Activated CD8-positive, alpha-beta memory T cell treated with anti-CD3 and anti-CD28 coated beads for 1 hour (primary cell): ENCODE measurements at regions not wholly inside any gene's neighbourhood (a gene's known extent, or its start where the extent isn't known, plus 50 kb on each side); places are given as distances from the start of the nearest gene placed in this dataset.
"Not testable (repeated sequence)": the region's sequence is repeated elsewhere in the genome, so short reads cannot be mapped to it uniquely, and the experiment has no call there.

ENCODE experiments used
- DNase-seq, 2 donors: peaks; one replicate each; pipeline ENCODE4 v3.0.0-alpha.2; 2020; ENCODE audit warnings: low read depth in 1 of 2; ENCODE audit errors: extremely low read depth in 1 of 2

DNA sequence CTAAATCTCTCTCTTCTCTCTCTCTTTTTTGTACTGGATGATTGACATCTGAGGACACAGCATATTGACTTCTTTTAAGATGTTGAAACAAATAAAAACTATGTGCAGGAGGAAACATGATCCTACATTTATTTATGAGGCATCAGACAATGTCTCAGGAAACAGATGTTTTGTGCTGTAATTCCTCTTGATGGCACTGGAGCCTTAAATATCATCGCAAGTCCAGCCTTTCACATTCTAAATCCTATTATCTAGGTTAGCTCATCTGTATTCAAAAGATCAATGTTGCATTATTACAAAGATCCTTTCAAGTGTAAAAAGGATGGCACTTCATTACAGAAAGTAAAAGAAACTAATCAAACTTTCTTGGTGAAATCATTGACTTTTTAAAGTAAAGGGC lies 63.9 kb downstream of the MAT2B start:
- DNase-seq, result no peak

DNA sequence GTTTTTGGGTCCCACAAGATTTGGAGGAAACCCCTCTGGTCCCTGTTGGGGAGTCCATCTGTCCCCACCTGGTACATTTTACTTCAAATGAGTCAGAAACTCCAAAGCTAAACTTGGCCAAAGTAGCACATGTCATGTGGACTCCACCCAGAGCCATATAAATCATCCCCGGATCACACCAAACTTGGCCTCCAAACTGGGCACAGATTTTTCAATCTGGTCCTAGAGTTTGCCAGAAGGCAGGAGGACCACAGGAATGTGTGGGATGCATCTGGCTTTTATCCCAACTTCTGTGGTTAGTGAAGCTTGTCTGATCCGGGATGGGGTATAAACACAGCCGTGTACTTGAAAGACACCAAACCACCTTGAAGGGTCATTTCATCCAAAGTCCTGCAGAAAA lies 66.3 kb downstream of the MAT2B start:
- no peak for DNase-seq

DNA sequence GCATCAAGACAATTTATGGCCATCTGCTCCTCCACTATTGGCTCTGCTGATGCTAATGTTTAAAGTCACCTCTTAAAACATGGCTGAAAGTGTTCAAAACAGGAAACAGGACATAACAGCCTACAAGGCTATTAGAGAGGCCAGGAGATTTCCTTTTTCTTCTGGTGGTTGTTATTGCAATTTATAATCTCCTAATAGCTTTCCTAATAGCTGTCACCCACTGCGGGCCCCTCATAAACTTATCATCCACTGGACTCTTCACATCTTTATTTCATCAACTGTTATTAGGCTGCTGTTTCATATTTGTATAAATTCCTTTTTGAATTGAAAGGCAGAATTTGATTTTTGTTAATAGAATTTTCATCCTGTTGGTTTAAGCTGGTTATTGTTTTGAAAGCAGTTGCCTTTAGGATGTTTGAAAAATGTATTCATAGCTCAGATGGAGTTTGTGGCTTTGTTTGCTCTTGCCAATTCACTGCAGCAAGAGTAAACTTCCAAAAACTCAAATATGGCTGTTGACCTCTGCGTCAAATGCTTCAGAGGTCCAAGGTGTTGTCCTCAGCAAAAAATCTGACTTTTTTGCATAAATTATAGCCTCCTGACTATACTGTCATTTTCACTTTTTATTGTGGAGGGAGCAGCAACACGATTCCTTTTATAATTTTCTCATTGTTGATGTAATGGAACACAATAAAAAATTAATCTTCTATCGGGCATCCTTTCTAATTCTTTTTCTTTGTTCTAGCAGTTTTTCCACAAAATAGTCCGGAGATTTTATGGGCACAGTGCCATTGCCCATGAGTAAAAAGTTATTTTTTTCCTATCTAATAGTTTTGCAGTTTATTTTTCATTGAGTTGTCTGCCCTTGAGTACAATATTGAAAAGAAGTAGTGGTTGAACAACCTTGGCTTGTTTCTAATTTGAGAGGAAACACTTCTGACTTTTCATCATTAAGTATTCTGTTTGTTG lies 69.3 kb downstream of the MAT2B start:
- DNase-seq, result no peak

- no peak for DNase-seq
Measured at GRCh38 chr5:163578652-163579051, 73.2 kb downstream of the MAT2B start.

DNA sequence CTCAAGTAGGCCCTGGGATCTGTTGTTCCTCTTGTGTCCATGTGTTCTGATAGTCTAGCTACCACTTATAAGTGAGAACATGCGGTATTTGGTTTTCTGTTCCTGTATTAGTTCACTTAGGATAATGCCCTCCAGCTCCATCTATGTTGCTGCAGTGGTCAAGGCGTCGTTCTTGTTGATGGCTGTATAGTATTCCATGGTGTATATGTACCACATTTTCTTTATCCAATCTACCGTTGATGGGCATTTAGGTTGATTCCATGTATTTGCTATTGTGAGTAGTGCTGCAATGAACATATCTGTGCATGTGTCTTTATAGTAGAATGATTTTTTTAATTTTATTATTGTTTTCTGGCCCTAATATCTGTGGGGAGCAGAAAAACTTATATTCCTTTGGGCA lies 74.3 kb downstream of the MAT2B start:
- no peak for DNase-seq

DNA sequence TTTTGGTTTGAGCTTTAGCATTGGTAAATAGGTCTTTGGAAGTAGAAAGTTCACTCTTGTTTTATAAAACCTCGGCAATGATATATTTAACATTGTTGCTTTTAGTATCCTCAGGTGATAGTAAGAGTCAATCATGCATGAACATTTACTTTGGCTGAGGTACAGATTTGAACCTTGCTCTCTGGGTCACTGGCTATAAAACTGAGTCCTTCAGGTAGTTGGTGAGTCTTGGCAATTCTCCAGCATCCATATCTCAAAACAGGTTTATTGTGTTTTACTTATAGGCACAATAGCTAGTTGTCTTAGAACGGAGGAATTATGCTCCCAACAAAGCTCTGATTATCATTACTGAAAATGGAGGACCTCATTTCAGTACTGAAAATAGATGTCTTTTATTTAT lies 75.1 kb downstream of the MAT2B start:
- DNase-seq, result no peak

- DNase-seq, result not testable (repeated sequence)
Measured at GRCh38 chr5:163583491-163584153, 78.2 kb downstream of the MAT2B start.

- DNase-seq, result no peak
Measured at GRCh38 chr5:163585206-163585605, 79.8 kb downstream of the MAT2B start.

DNA sequence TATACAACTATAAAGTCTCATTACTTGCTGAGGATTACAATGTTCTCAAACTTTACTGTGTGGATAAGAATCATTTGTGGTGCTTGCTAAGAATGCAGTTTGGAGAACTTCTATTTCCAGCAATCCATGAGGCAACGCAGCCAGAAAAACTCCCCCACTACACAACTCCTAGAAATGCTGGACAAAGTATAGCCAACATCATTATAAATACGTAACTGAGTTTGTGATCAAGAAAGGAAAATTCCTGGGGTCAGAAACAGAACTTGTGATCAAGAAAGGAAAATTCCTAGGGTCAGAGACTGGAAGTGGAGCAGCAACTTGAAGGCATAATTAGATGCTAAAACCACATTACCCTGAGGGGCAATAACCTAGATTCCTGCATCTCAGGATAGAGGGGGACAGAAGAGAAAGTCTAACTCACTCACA lies 81.1 kb downstream of the MAT2B start:
- DNase-seq, result no peak

DNA sequence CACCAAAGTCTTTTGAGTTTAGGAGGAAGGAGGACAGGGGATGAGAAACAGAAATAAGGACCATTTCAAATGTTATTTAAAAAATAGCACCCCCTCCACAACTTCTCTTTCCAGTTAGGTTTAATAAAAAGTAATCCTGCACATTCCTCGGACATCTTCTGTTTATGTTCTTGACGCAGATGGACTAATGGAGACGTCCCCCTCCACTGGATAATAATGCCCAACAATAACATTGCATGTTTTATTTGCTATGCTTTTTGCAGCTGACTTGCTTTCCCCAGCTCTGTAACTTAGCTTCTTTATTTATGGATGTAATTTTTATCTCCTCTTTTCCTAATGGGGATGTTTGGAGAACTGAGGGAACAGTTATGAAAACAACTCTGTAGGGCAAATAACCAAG lies 89.5 kb downstream of the MAT2B start:
- DNase-seq, result no peak

- no peak for DNase-seq
Measured at GRCh38 chr5:163595932-163596607, 90.7 kb downstream of the MAT2B start.

DNA sequence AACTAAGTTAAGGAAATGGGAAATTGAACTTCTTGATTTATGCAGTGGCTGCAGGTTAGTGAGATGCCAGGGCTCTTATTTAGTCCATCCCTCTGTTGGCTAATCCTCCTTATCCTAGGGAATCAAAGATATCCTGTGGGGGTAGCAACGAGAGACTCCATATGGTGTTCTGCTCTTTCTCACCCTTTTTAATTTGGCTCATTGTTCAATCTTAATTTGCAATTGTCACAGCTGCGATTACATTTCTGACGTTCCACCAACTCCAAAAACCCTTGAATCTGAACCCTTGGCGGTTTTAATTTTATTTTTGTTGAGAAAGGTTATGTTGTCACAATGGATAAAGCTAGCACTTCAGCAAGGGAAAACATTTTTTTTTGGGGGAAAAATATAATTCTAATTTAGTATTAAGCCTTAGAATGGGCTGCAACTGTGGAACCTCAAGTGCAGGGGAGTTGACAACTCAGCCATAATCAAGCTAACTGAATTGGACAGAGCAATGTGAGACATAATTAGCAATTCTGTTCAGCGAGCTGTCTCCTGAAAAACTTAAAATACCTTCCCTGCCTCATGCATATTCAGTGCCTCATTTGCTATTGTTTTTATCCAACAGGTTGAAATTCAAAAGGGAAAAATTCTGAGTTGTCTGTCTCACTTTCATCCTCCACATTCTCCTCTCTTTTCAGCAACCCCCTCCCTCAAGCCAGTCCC lies 91.3 kb downstream of the MAT2B start:
- no peak for DNase-seq

- no peak for DNase-seq
Measured at GRCh38 chr5:163604013-163604412, 98.6 kb downstream of the MAT2B start.

- no peak for DNase-seq
Measured at GRCh38 chr5:163607256-163607655, 101.8 kb downstream of the MAT2B start.

DNA sequence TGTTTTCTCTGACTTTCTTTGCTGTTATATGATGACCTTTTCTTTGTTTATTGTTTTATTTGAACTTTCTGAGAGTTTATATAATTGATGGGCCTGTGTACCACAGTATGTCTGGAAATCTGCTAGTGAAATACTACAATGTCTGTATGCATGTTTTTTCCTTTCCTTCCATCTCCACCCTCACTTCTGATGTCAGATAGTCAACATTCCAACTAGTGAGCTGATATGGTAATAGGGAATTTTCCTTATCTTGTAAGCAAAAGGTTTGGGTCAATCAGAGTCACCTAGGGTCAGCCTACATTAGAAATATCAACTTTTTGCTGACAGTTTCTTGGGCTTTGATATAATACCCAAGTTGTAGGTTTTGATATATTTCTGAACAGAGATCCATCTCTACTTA lies 103.2 kb downstream of the MAT2B start:
- DNase-seq, result no peak

GRCh38 chr5:163609910-163610309 lies 104.5 kb downstream of the MAT2B start:
- DNase-seq, result no peak

DNA sequence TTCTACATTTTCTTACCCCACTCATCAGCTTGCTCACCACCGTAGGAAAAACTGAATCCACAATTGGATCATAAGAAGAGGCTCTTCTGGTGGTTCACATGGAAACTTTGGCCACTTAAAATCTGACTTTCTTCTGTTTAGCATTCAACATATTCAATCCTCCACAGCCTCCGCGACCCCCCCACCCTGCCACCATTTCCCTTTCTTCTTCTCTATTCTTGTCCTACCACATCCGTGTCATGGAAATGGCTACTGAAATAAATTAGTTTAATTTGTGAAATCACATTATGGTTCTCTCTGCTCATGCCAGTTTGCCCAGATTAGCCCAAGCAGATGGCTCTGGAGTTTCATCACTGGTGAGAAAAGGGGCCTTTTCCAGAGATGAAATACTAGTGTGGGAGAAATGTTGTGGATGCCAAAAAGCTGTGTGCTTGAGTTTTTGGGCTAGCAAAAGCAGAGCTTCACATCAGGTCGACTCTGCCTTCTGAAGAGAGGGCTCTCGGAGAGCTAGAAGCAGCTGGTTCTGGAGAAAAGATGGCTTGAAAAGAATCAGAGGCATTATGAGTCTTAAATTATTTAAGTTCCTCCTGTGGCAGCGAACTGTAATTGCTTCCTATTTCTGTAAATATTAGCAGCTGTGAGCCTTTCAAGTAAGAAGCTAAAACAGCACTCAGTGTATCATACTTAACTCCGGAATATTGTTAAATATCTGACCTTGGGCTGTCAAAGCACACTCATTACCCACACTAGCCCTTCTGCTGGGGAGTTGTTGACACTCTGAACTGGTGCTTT lies 107.1 kb downstream of the MAT2B start:
- no peak for DNase-seq

DNA sequence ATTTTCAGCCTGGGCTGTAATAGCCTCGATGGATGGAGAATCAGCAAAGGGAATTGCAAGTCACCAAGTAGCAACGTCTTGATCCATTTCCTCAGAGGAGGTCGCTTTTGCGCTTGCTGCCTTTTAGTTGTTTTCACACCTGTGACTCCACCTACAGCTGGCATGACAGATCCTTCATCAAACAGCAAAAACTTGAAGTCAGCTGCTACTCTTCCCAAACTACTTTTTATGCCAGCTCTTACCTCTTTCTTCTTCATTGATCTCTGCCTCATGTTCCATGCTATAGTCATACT lies 107.7 kb downstream of the MAT2B start:
- DNase-seq, result no peak

- DNase-seq, result no peak
Measured at GRCh38 chr5:163614787-163615186, 109.4 kb downstream of the MAT2B start.

DNA sequence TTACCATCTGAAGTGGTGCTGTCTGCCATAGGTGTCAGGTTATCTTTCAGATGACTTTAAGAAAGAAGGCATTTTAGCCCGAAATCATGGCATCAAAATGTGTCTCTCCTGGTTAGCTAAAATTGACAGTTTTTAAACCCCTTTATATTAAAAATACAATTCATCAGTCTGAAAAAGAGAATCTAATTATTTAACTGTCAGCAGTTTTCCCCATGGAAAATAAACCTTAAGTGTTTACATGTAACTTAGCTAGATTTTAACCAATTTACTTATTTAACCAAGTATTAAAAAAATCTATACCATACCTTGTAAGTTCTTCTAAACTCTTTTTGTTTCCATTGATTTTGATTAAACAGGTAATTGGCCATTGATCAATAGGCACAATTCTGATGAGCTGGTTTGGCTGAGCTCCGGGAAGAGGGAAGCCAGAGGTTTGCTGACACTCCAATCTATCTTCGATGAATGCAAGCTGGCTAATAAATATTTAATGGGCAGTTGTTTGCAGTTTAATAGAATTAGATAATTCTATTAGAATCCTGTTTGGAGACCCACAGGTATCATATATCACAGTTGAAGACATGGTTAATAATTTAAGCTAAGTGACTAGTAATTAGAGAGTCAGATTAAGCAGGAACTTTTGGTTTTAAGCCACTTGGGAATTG lies 114.0 kb downstream of the MAT2B start:
- DNase-seq, result no peak
